ENCODE measurements at regions not wholly inside any gene's neighbourhood (a gene's known extent, or its start where the extent isn't known, plus 50 kb on each side); places are given as distances from the start of the nearest gene placed in this dataset.
A peak's percentile ranks its signal among the peaks of the same experiment; 100 is the strongest.

- no peak for DNase-seq (ENCODE audit: low read depth in 2 of 2)
- no peak overlapping the region for H3K4me3 ChIP-seq (replicated peaks in 1 of 4; ENCODE audit: control extremely low read depth in 1 of 4, insufficient read depth in 1 of 4, low read depth in 3 of 4, low read length in 4 of 4)
- TF ChIP-seq EZH2 (IDR thresholded peaks at IDR 0.05; ENCODE audit: low read length, missing control alignments) = no peak
- no peak for TF ChIP-seq CTCF (conservative IDR thresholded peaks at IDR 0.05 in 1 of 2, IDR thresholded peaks at IDR 0.05 in 1 of 2; ENCODE audit: low read depth in 1 of 2, low read length in 2 of 2)
Measured at GRCh38 chr2:226520723-226521122, 278.9 kb downstream of the IRS1 start.

GRCh38 chr2:226515344-226516055 lies 284.1 kb downstream of the IRS1 start:
- Histone ChIP-seq H3K36me3 (ENCODE audit: control insufficient read depth, insufficient read depth, low read length) (no peaks in the 10 kb centered on the region), H3K4me1 (ENCODE audit: control insufficient read depth, extremely low read depth, insufficient read depth, low read length) (peaks cover 12% of the 10 kb centered on the region), H3K27me3 (ENCODE audit: control insufficient read depth, insufficient read depth, low read length) (no peaks in the 10 kb centered on the region), H3K4me3 (replicated peaks in 1 of 4; ENCODE audit: control extremely low read depth in 1 of 4, insufficient read depth in 1 of 4, low read depth in 3 of 4, low read length in 4 of 4) (no peak overlapping the region), H2AFZ (ENCODE audit: low read length) (no peak overlapping the region), H3K9ac (ENCODE audit: insufficient read depth, low read length) (no peak overlapping the region), H4K20me1 (ENCODE audit: control insufficient read depth, extremely low read depth, insufficient read depth, low read length) (no peaks in the 10 kb centered on the region), H3K9me3 (ENCODE audit: control insufficient read depth, insufficient read depth, low read depth, low read length) (no peaks in the 10 kb centered on the region), H3K79me2 (ENCODE audit: control insufficient read depth, insufficient read depth, low read length) (no peaks in the 10 kb centered on the region), H3K4me2 (ENCODE audit: extremely low read depth, insufficient read depth, low read length) (peak overlapping the region; percentile 66), H3K27ac (ENCODE audit: insufficient read depth, low read length) (peak overlapping the region; percentile 43)
- TF ChIP-seq EZH2 (IDR thresholded peaks at IDR 0.05; ENCODE audit: low read length, missing control alignments) (no peak), CTCF (conservative IDR thresholded peaks at IDR 0.05 in 1 of 2, IDR thresholded peaks at IDR 0.05 in 1 of 2; ENCODE audit: low read depth in 1 of 2, low read length in 2 of 2) (no peak)
- DNase-seq (ENCODE audit: low read depth in 2 of 2) = peak; percentile 41 to 87

More at GRCh38 chr2:226520723-226521122, 278.9 kb downstream of the IRS1 start:
- H3K9me3 ChIP-seq (ENCODE audit: control insufficient read depth, insufficient read depth, low read depth, low read length) = no peaks in the 10 kb centered on the region
- peaks cover 9% of the 10 kb centered on the region for H3K4me1 ChIP-seq (ENCODE audit: control insufficient read depth, extremely low read depth, insufficient read depth, low read length)
- H2AFZ ChIP-seq (ENCODE audit: low read length) = no peak overlapping the region
- H3K27me3 ChIP-seq (ENCODE audit: control insufficient read depth, insufficient read depth, low read length) = no peaks in the 10 kb centered on the region
- H3K27ac ChIP-seq (ENCODE audit: insufficient read depth, low read length) = no peak overlapping the region
- no peak overlapping the region for H3K9ac ChIP-seq (ENCODE audit: insufficient read depth, low read length)
- no peak overlapping the region for H3K4me2 ChIP-seq (ENCODE audit: extremely low read depth, insufficient read depth, low read length)
- H3K36me3 ChIP-seq (ENCODE audit: control insufficient read depth, insufficient read depth, low read length) = no peaks in the 10 kb centered on the region
- no peaks in the 10 kb centered on the region for H3K79me2 ChIP-seq (ENCODE audit: control insufficient read depth, insufficient read depth, low read length)
- H4K20me1 ChIP-seq (ENCODE audit: control insufficient read depth, extremely low read depth, insufficient read depth, low read length) = no peaks in the 10 kb centered on the region

GRCh38 chr2:226514895-226515294 lies 284.7 kb downstream of the IRS1 start:
- Histone ChIP-seq H3K9ac (ENCODE audit: insufficient read depth, low read length) (no peak overlapping the region), H3K27ac (ENCODE audit: insufficient read depth, low read length) (no peak overlapping the region), H3K79me2 (ENCODE audit: control insufficient read depth, insufficient read depth, low read length) (no peaks in the 10 kb centered on the region), H3K4me1 (ENCODE audit: control insufficient read depth, extremely low read depth, insufficient read depth, low read length) (peaks cover 12% of the 10 kb centered on the region), H2AFZ (ENCODE audit: low read length) (no peak overlapping the region), H3K4me3 (replicated peaks in 1 of 4; ENCODE audit: control extremely low read depth in 1 of 4, insufficient read depth in 1 of 4, low read depth in 3 of 4, low read length in 4 of 4) (no peak overlapping the region), H3K4me2 (ENCODE audit: extremely low read depth, insufficient read depth, low read length) (peak overlapping the region; percentile 66), H3K9me3 (ENCODE audit: control insufficient read depth, insufficient read depth, low read depth, low read length) (no peaks in the 10 kb centered on the region), H4K20me1 (ENCODE audit: control insufficient read depth, extremely low read depth, insufficient read depth, low read length) (no peaks in the 10 kb centered on the region), H3K27me3 (ENCODE audit: control insufficient read depth, insufficient read depth, low read length) (no peaks in the 10 kb centered on the region), H3K36me3 (ENCODE audit: control insufficient read depth, insufficient read depth, low read length) (no peaks in the 10 kb centered on the region)
- peak; percentile 18 to 58 for DNase-seq (ENCODE audit: low read depth in 2 of 2)
- TF ChIP-seq EZH2 (IDR thresholded peaks at IDR 0.05; ENCODE audit: low read length, missing control alignments) (no peak), CTCF (conservative IDR thresholded peaks at IDR 0.05 in 1 of 2, IDR thresholded peaks at IDR 0.05 in 1 of 2; ENCODE audit: low read depth in 1 of 2, low read length in 2 of 2) (no peak)
